NCI-H2081 treated with DMSO at 0.1 percent for 48 hours (cell line): ENCODE measurements at regions not wholly inside any gene's neighbourhood (a gene's known extent, or its start where the extent isn't known, plus 50 kb on each side); places are given as distances from the start of the nearest gene placed in this dataset.

Experiments used
- DNase-seq: peaks from one replicate; lab custom pipeline; 2025; lab: John Stamatoyannopoulos, UW

GRCh38 chr1:34611571-34611970 lies 143.3 kb upstream of the GJB5 start:
- DNase-seq: no peak

GRCh38 chr1:34612091-34612827 lies 142.6 kb upstream of the GJB5 start:
- no peak for DNase-seq

GRCh38 chr1:34617321-34618118 lies 137.3 kb upstream of the GJB5 start:
- DNase-seq: no peak

- no peak for DNase-seq
Measured at GRCh38 chr1:34618381-34618780, 136.5 kb upstream of the GJB5 start.

GRCh38 chr1:34619256-34619655 lies 135.6 kb upstream of the GJB5 start:
- DNase-seq: no peak

- DNase-seq: no peak
Measured at GRCh38 chr1:34621916-34622315, 132.9 kb upstream of the GJB5 start.

- DNase-seq: no peak
Measured at GRCh38 chr1:34625521-34626015, 129.3 kb upstream of the GJB5 start.

GRCh38 chr1:34627465-34628240 lies 127.2 kb upstream of the GJB5 start:
- DNase-seq: no peak

- no peak for DNase-seq
Measured at GRCh38 chr1:34631126-34631525, 123.7 kb upstream of the GJB5 start.

- no peak for DNase-seq
Measured at GRCh38 chr1:34639701-34640100, 115.1 kb upstream of the GJB5 start.

- no peak for DNase-seq
Measured at GRCh38 chr1:34640654-34641401, 114.0 kb upstream of the GJB5 start.

GRCh38 chr1:34642679-34643078 lies 112.2 kb upstream of the GJB5 start:
- DNase-seq: no peak

- no peak for DNase-seq
Measured at GRCh38 chr1:34645109-34645688, 109.6 kb upstream of the GJB5 start.

GRCh38 chr1:34645919-34646318 lies 108.9 kb upstream of the GJB5 start:
- no peak for DNase-seq

- no peak for DNase-seq
Measured at GRCh38 chr1:34648501-34648900, 106.3 kb upstream of the GJB5 start.

- no peak for DNase-seq
Measured at GRCh38 chr1:34650090-34650489, 104.8 kb upstream of the GJB5 start.

- DNase-seq: no peak
Measured at GRCh38 chr1:34650800-34651199, 104.0 kb upstream of the GJB5 start.

- no peak for DNase-seq
Measured at GRCh38 chr1:34653110-34653509, 101.7 kb upstream of the GJB5 start.

GRCh38 chr1:34655206-34655874 lies 99.5 kb upstream of the GJB5 start:
- no peak for DNase-seq

- DNase-seq: no peak
Measured at GRCh38 chr1:34655875-34656240, 99.0 kb upstream of the GJB5 start.

- DNase-seq: no peak
Measured at GRCh38 chr1:34656299-34656698, 98.5 kb upstream of the GJB5 start.
